ENCODE measurements at regions not wholly inside any gene's neighbourhood (a gene's known extent, or its start where the extent isn't known, plus 50 kb on each side); places are given as distances from the start of the nearest gene placed in this dataset.

DNA sequence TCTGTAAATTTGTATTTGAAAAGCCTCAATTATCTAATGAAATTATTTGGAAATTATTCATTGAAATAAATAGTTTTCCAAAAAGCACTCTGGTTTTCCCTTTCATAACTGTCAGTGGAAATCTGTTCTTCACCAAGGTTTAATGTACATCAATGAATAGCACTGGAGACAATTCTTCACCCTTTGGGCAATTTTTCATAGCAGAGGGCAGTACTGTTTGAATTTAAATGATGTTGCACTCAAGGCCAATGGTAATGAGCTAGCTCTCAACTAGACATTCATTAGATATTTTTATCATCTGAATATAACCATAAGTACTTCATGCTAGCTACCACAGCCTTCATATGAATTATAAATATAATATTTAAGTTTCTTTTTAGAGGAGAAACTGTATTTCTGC lies 658.2 kb upstream of the CCDC54 start:
- DNase-seq (ENCODE audit: insufficient read length, low spot score) (no peak), FAIRE-seq (no peak)
- TF ChIP-seq SPI1 (IDR thresholded peaks at IDR 0.05; ENCODE audit: low read depth, low read length) (no peak), POLR2AphosphoS5 (IDR thresholded peaks at IDR 0.05; ENCODE audit: low read depth, low read length) (no peak), POU2F2 (IDR thresholded peaks at IDR 0.05; ENCODE audit: low read depth, low read length) (no peak), TAF1 (IDR thresholded peaks at IDR 0.05; ENCODE audit: low read depth, low read length) (no peak), PAX5 (IDR thresholded peaks at IDR 0.05; ENCODE audit: insufficient read depth, low read length, severe bottlenecking) (no peak), POLR2A (IDR thresholded peaks at IDR 0.05; ENCODE audit: low read depth, low read length) (no peak)

DNA sequence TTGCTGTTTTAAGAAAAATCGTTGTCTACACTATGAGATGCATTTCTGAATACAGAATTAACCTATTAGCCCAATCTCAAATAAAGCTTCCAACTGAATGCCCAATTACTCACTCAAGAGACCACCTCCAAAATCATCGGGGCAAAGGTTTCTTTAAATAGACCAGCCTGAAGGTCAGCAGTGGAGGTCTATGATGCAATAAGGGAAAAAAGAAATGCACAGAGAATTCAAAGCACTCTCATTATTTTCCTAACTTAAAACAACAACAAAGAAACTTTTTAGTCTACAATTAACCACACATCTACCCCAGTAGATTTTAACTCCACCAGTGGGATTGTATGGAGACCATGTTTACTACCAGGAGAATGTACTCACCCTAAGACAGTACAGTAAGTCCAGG lies 657.7 kb upstream of the CCDC54 start:
- TF ChIP-seq POLR2A (IDR thresholded peaks at IDR 0.05; ENCODE audit: low read depth, low read length) (no peak), POU2F2 (IDR thresholded peaks at IDR 0.05; ENCODE audit: low read depth, low read length) (no peak), TAF1 (IDR thresholded peaks at IDR 0.05; ENCODE audit: low read depth, low read length) (no peak), PAX5 (IDR thresholded peaks at IDR 0.05; ENCODE audit: insufficient read depth, low read length, severe bottlenecking) (no peak), POLR2AphosphoS5 (IDR thresholded peaks at IDR 0.05; ENCODE audit: low read depth, low read length) (no peak), SPI1 (IDR thresholded peaks at IDR 0.05; ENCODE audit: low read depth, low read length) (no peak)
- DNase-seq (ENCODE audit: insufficient read length, low spot score), result no peak
- FAIRE-seq, result no peak

- TF ChIP-seq POLR2AphosphoS5 (IDR thresholded peaks at IDR 0.05; ENCODE audit: low read depth, low read length), result no peak
- TF ChIP-seq POU2F2 (IDR thresholded peaks at IDR 0.05; ENCODE audit: low read depth, low read length), result no peak
- TF ChIP-seq PAX5 (IDR thresholded peaks at IDR 0.05; ENCODE audit: insufficient read depth, low read length, severe bottlenecking), result no peak
- TF ChIP-seq TAF1 (IDR thresholded peaks at IDR 0.05; ENCODE audit: low read depth, low read length), result no peak
- no peak for TF ChIP-seq SPI1 (IDR thresholded peaks at IDR 0.05; ENCODE audit: low read depth, low read length)
- no peak for TF ChIP-seq POLR2A (IDR thresholded peaks at IDR 0.05; ENCODE audit: low read depth, low read length)
- no peak for FAIRE-seq
- DNase-seq (ENCODE audit: insufficient read length, low spot score), result no peak
These were observed 656.7 kb upstream of the CCDC54 start for GRCh38 chr3:106720510-106720909.

DNA sequence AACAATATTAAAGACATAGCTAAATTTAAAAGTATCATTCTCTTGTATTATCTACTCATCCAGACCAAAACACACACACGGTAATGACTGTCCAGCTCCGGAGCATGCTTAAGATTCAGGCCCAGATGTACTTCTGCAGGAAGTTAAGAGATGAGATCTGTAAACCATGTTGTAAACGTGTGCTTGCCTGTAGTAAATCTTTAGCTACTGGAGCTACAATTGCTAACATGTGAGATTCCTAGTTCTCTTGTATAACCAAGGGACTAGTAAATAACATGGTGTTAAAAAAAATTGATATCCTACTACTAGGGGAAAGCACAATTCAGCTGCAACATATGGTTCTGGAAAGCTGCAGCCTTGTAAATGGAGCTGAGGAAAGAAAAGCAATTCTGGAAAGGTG lies 651.7 kb upstream of the CCDC54 start:
- TF ChIP-seq POU2F2 (IDR thresholded peaks at IDR 0.05; ENCODE audit: low read depth, low read length) (no peak), SPI1 (IDR thresholded peaks at IDR 0.05; ENCODE audit: low read depth, low read length) (no peak), POLR2AphosphoS5 (IDR thresholded peaks at IDR 0.05; ENCODE audit: low read depth, low read length) (no peak), PAX5 (IDR thresholded peaks at IDR 0.05; ENCODE audit: insufficient read depth, low read length, severe bottlenecking) (no peak), POLR2A (IDR thresholded peaks at IDR 0.05; ENCODE audit: low read depth, low read length) (no peak), TAF1 (IDR thresholded peaks at IDR 0.05; ENCODE audit: low read depth, low read length) (no peak)
- DNase-seq (ENCODE audit: insufficient read length, low spot score) (no peak), FAIRE-seq (no peak)

DNA sequence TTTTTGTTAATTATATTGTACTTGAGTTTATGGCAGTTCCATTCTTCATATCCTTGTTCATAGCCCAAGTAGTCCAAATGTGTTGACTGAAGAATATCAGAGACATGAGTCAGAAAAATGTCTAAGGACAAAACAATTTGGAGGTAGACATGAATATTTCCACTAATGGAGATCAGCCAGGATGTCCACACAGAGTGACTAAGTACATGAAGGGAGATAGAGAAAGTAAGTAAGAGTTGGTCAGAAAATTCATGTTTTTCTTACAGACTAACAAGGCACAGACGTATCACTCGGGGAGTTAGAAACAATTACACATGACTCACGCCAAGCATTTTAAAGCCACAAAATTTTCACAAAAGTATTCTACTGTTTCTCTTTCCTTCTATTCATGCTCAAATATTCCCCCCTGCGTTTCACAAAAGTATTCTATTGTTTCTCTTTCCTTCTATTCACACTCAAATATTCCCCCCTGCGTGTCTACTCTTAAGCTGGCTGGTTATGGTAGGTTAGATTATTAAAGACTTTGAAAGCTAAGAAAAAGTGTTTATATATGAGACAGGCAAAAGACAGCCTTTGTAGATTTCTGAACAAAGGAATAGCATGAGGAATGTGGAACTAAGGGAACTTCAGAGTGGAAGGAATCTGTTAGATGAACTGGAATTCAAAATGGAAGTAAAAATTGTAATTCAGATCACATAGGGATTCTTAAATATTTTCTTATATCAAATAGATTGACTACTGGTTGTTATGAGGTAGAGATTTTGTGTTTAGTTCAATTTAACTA lies 648.7 kb upstream of the CCDC54 start:
- DNase-seq (ENCODE audit: insufficient read length, low spot score) (no peak), FAIRE-seq (no peak)
- TF ChIP-seq POU2F2 (IDR thresholded peaks at IDR 0.05; ENCODE audit: low read depth, low read length), result no peak

DNA sequence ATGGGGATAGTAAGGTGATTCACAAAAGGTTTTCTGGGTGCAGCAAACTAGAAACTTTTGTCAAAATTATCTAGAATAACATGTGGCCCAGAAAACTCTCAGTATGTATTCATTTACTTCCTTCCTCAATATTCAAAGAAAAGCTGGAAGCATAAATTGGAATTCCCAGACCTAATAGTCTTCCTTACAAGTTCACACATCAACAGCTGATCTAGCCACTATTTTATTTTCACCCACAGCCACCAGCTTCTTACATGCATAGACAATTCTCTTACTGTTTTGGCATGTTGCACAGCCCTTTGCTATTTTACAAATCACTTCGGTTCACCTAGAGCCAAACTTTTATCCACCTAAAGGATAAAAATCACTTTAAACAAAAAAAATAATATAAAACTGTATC lies 647.8 kb upstream of the CCDC54 start:
- DNase-seq (ENCODE audit: insufficient read length, low spot score) (no peak), FAIRE-seq (no peak)
- no peak for TF ChIP-seq POLR2AphosphoS5 (IDR thresholded peaks at IDR 0.05; ENCODE audit: low read depth, low read length)
- no peak for TF ChIP-seq SPI1 (IDR thresholded peaks at IDR 0.05; ENCODE audit: low read depth, low read length)
- TF ChIP-seq POLR2A (IDR thresholded peaks at IDR 0.05; ENCODE audit: low read depth, low read length), result no peak
- TF ChIP-seq POU2F2 (IDR thresholded peaks at IDR 0.05; ENCODE audit: low read depth, low read length), result no peak
- TF ChIP-seq TAF1 (IDR thresholded peaks at IDR 0.05; ENCODE audit: low read depth, low read length), result no peak
- no peak for TF ChIP-seq PAX5 (IDR thresholded peaks at IDR 0.05; ENCODE audit: insufficient read depth, low read length, severe bottlenecking)

DNA sequence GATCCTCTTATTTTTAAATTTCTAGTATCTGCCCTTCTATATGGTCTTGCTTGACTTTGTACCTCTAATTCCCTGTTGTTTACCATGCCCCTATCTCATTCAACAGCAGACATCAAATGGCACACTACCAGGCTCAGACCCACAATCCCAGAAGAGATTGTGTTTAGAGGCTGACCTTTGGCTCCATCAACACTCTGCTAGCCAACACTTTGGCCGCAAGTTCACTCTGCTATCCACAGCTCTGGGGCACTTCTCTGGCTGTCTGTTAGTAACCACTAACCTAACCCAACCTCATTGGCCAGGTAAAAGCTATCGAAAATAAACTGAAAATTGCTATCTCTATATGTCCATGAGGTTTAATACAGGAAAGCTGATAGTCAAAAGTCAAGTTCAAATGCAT lies 646.0 kb upstream of the CCDC54 start:
- DNase-seq (ENCODE audit: insufficient read length, low spot score) (no peak), FAIRE-seq (no peak)
- TF ChIP-seq POLR2AphosphoS5 (IDR thresholded peaks at IDR 0.05; ENCODE audit: low read depth, low read length) (no peak), TAF1 (IDR thresholded peaks at IDR 0.05; ENCODE audit: low read depth, low read length) (no peak), SPI1 (IDR thresholded peaks at IDR 0.05; ENCODE audit: low read depth, low read length) (no peak), POLR2A (IDR thresholded peaks at IDR 0.05; ENCODE audit: low read depth, low read length) (no peak), PAX5 (IDR thresholded peaks at IDR 0.05; ENCODE audit: insufficient read depth, low read length, severe bottlenecking) (no peak)

GRCh38 chr3:106734712-106735111 lies 642.5 kb upstream of the CCDC54 start:
- no peak for FAIRE-seq
- DNase-seq (ENCODE audit: insufficient read length, low spot score), result no peak
- no peak for TF ChIP-seq POU2F2 (IDR thresholded peaks at IDR 0.05; ENCODE audit: low read depth, low read length)
- no peak for TF ChIP-seq TAF1 (IDR thresholded peaks at IDR 0.05; ENCODE audit: low read depth, low read length)
- no peak for TF ChIP-seq POLR2A (IDR thresholded peaks at IDR 0.05; ENCODE audit: low read depth, low read length)
- TF ChIP-seq POLR2AphosphoS5 (IDR thresholded peaks at IDR 0.05; ENCODE audit: low read depth, low read length), result no peak

GRCh38 chr3:106737265-106737664 lies 640.0 kb upstream of the CCDC54 start:
- no peak for DNase-seq (ENCODE audit: insufficient read length, low spot score)
- no peak for TF ChIP-seq POLR2A (IDR thresholded peaks at IDR 0.05; ENCODE audit: low read depth, low read length)
- no peak for TF ChIP-seq SPI1 (IDR thresholded peaks at IDR 0.05; ENCODE audit: low read depth, low read length)
- FAIRE-seq, result no peak

DNA sequence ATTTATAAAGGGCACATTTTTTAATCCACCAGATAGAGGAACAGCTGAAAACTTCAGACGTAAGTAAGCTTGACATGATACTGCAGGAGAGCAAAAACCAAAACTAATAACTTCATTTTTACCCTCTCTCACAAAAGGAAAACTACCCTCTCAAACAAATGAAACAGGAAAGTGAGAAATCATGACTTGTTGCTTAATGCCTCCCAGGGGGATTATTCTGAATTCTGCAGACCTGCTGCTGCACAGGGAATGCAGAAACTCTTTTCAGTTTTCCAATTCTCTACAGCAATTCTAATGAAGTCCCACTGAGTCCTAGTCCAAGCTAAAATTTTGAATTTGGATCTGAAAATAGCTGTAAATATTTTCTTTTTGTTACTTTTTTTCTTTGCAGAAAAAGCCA lies 637.1 kb upstream of the CCDC54 start:
- TF ChIP-seq PAX5 (IDR thresholded peaks at IDR 0.05; ENCODE audit: insufficient read depth, low read length, severe bottlenecking), result no peak
- TF ChIP-seq SPI1 (IDR thresholded peaks at IDR 0.05; ENCODE audit: low read depth, low read length), result no peak
- no peak for TF ChIP-seq POU2F2 (IDR thresholded peaks at IDR 0.05; ENCODE audit: low read depth, low read length)
- TF ChIP-seq POLR2A (IDR thresholded peaks at IDR 0.05; ENCODE audit: low read depth, low read length), result no peak
- TF ChIP-seq TAF1 (IDR thresholded peaks at IDR 0.05; ENCODE audit: low read depth, low read length), result no peak
- no peak for TF ChIP-seq POLR2AphosphoS5 (IDR thresholded peaks at IDR 0.05; ENCODE audit: low read depth, low read length)
- FAIRE-seq, result no peak
- DNase-seq (ENCODE audit: insufficient read length, low spot score), result no peak

Data from GM12891 (cell line).